GM12878 (cell line): ENCODE measurements at regions not wholly inside any gene's neighbourhood (a gene's known extent, or its start where the extent isn't known, plus 50 kb on each side); places are given as distances from the start of the nearest gene placed in this dataset.

Experiments used
- ATAC-seq: fragments of 200-7000 bp; cut with Tn5 transposase; 3 replicates; pipeline ENCODE4 v1.9.1; 2020; ENCODE audit warnings: mild to moderate bottlenecking, moderate library complexity
- BruUV-seq: library from RNA; stranded (reverse); fragments of 400-500 nt; replicated peaks from 2 replicates; lab custom pipeline; 2021; lab: Mats Ljungman, UMichigan
- CTCF ChIA-PET: fragments of 300-600 bp; sonication (Branson Sonifier 250); formaldehyde crosslinking; extraction: SDS; loops from one replicate; lab custom pipeline; 2021; ENCODE audit warnings: inconsistent platforms; lab: Yijun Ruan, JAX
- POLR2A ChIA-PET: fragments of 350-600 bp; formaldehyde crosslinking; extraction: SDS; loops from one replicate; lab custom pipeline; 2021; ENCODE audit warnings: inconsistent platforms; lab: Charles Lee
- RAD21 ChIA-PET: fragments of 300-600 bp; sonication (Branson Sonifier 250); formaldehyde crosslinking; loops from one replicate; lab custom pipeline; 2023; ENCODE audit warnings: antibody characterized with exemption; ENCODE audit not compliant: unreplicated experiment; lab: Charles Lee
- SMC1A ChIA-PET: fragments of 300-600 bp; sonication (Branson Sonifier 250); formaldehyde crosslinking; loops from one replicate; lab custom pipeline; 2023; ENCODE audit not compliant: unreplicated experiment, uncharacterized antibody; lab: Charles Lee
- DNase-seq: peaks from one replicate; pipeline ENCODE4 v3.0.0-alpha.2; 2011; ENCODE audit warnings: low read depth, low spot score
- FAIRE-seq: peaks from 3 replicates; lab custom pipeline; 2011; peaks lifted over from hg19 to GRCh38; lab: Jason Lieb, UNC
- H2AFZ ChIP-seq: 2 replicates; pipeline ENCODE4 v1.6.0; 2011; ENCODE audit warnings: low read depth, low read length, control low read depth; ENCODE audit not compliant: control insufficient read depth
- H3K27ac ChIP-seq: 2 replicates; pipeline ENCODE4 v1.5.1; 2011; ENCODE audit warnings: control low read depth; ENCODE audit not compliant: control insufficient read depth, insufficient read depth
- H3K27me3 ChIP-seq, 2 experiments: replicated peaks in 1 of 2; 2 replicates each; pipeline versions ENCODE4 v1.6.0 to v1.6.1; 2011; ENCODE audit warnings: low read length in 1 of 2; ENCODE audit not compliant: control insufficient read depth in 2 of 2, insufficient read depth in 2 of 2
- H3K36me3 ChIP-seq, 2 experiments: 2 replicates each; pipeline ENCODE4 v1.5.1; 2011; ENCODE audit warnings: low read length in 1 of 2; ENCODE audit not compliant: control insufficient read depth in 2 of 2, insufficient read depth in 2 of 2
- H3K4me1 ChIP-seq: 2 replicates; pipeline ENCODE4 v1.6.1; 2011; ENCODE audit warnings: mild to moderate bottlenecking, low read length, moderate library complexity, mixed read lengths; ENCODE audit not compliant: control insufficient read depth, insufficient read depth
- H3K4me2 ChIP-seq: 2 replicates; pipeline ENCODE4 v1.6.0; 2011; ENCODE audit warnings: control low read depth; ENCODE audit not compliant: control insufficient read depth, insufficient read depth
- H3K4me3 ChIP-seq: fragments of 200-600 bp; sonication (generic); 2 replicates; pipeline ENCODE4 v1.5.1; 2016
- H3K79me2 ChIP-seq: 2 replicates; pipeline ENCODE4 v1.6.0; 2011; ENCODE audit warnings: low read length; ENCODE audit not compliant: control insufficient read depth, insufficient read depth
- H3K9ac ChIP-seq: 2 replicates; pipeline ENCODE4 v1.8.0; 2011; ENCODE audit warnings: low read length, control low read depth, mixed read lengths; ENCODE audit not compliant: control insufficient read depth, insufficient read depth
- H3K9me3 ChIP-seq: replicated peaks from 3 replicates; pipeline ENCODE4 v1.5.1; 2011; ENCODE audit warnings: mild to moderate bottlenecking, low read length; ENCODE audit not compliant: control insufficient read depth, insufficient read depth
- H4K20me1 ChIP-seq: 2 replicates; pipeline ENCODE4 v1.6.0; 2011; ENCODE audit not compliant: control insufficient read depth, insufficient read depth
- BMI1 ChIP-seq: fragments of 450-650 bp; IDR thresholded peaks from 2 replicates; pipeline ENCODE4 v1.6.1; 2016; ENCODE audit warnings: mild to moderate bottlenecking, moderate library complexity, borderline replicate concordance
- CBX3 ChIP-seq: fragments of 200-600 bp; sonication (generic); IDR thresholded peaks from 2 replicates; pipeline ENCODE4 v1.6.1; 2016; ENCODE audit warnings: low read depth, borderline replicate concordance
- CHD2 ChIP-seq: IDR thresholded peaks from 2 replicates; pipeline ENCODE4 v1.6.1; 2011; ENCODE audit warnings: low read depth, low read length, improper control_type of control experiment, borderline replicate concordance
- CHD4 ChIP-seq: fragments of 200-600 bp; sonication (generic); IDR thresholded peaks from 2 replicates; pipeline ENCODE4 v1.6.1; 2016; ENCODE audit warnings: mild to moderate bottlenecking
- MTA2 ChIP-seq: fragments of 450-650 bp; IDR thresholded peaks from 2 replicates; pipeline ENCODE4 v1.6.1; 2016; ENCODE audit warnings: low read depth, mild to moderate bottlenecking, moderate library complexity
- RFX5 ChIP-seq: IDR thresholded peaks from 2 replicates; pipeline ENCODE4 v1.6.1; 2011; ENCODE audit warnings: low read depth, low read length, improper control_type of control experiment
- SUPT20H ChIP-seq: IDR thresholded peaks from 2 replicates; pipeline ENCODE4 v1.6.1; 2011; ENCODE audit warnings: low read depth, mild to moderate bottlenecking, low read length, moderate library complexity, borderline replicate concordance; ENCODE audit not compliant: control insufficient read depth
- WGBS: methylation state at CpG from one replicate; pipeline ENCODE4 v1.1.6; 2016; ENCODE audit warnings: low lambda C conversion rate; ENCODE audit not compliant: insufficient replicate concordance, insufficient coverage; ENCODE audit errors: missing lambda C conversion rate; 5-methylcytosine and 5-hydroxymethylcytosine counted together
- in situ Hi-C: fragments of 300-500 bp; cut with MboI; formaldehyde crosslinking; loops from 9 replicates; pipeline ENCODE4 v1.14.3; 2018; ENCODE audit warnings: mixed read lengths
- intact Hi-C: fragments of 100-400 bp; cut with micrococcal nuclease; formaldehyde crosslinking; loops from one replicate; pipeline ENCODE4 v1.14.2; 2022; ENCODE audit not compliant: unreplicated experiment
- TF ChIP-seq, protein P1 (sequence below): fragments of 450-650 bp; IDR thresholded peaks from 2 replicates; pipeline ENCODE4 v1.6.1; 2017; ENCODE audit warnings: low read depth, mild to moderate bottlenecking, moderate library complexity
- TF ChIP-seq, protein P2 (sequence below): fragments of 450-650 bp; formaldehyde crosslinking; IDR thresholded peaks from 2 replicates; pipeline ENCODE4 v1.5.0; 2022; ENCODE audit warnings: mild to moderate bottlenecking, missing genetic modification characterization

DNA sequence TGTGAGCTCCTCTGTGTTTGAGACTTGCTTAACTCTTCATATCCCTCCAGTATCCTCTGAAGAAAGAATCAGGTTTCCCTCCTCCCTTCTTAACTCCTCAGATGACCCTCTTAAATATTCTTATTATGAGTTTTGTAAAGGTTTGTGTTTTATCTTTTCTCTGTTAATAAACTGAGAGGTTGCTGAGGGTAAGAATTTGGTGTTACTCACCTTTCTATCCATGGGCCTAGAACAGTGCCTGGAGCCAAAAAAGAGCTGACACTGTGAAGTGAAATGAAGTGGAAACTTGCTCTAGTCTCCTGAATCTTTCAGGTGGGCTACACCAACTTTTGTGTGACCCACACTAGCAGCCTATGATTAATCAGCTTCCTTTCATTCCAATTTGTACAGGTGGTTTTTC is 208.4 kb downstream of the CSNK1G3 start:
- ATAC-seq = no peak
- CTCF ChIA-PET = interaction anchor here (1.4 kb wide), 1 partner anchor 17 kb away, joined by 3 read pairs; no protein-coding TSS in a partner anchor
- intact Hi-C loops (no loop called here), in situ Hi-C loops (no loop called here)
- RAD21 ChIA-PET = no interaction called here
- no peak for TF ChIP-seq RFX5
- no peak for TF ChIP-seq CHD4
- TF ChIP-seq MTA2 = no peak
- no peak for TF ChIP-seq SUPT20H
- no peak for TF ChIP-seq BMI1
- TF ChIP-seq, protein P1, sequence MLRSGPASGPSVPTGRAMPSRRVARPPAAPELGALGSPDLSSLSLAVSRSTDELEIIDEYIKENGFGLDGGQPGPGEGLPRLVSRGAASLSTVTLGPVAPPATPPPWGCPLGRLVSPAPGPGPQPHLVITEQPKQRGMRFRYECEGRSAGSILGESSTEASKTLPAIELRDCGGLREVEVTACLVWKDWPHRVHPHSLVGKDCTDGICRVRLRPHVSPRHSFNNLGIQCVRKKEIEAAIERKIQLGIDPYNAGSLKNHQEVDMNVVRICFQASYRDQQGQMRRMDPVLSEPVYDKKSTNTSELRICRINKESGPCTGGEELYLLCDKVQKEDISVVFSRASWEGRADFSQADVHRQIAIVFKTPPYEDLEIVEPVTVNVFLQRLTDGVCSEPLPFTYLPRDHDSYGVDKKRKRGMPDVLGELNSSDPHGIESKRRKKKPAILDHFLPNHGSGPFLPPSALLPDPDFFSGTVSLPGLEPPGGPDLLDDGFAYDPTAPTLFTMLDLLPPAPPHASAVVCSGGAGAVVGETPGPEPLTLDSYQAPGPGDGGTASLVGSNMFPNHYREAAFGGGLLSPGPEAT = no peak
- no peak for DNase-seq
- no peak overlapping the region for H3K9ac ChIP-seq
- H3K79me2 ChIP-seq = no peaks in the 10 kb centered on the region
- FAIRE-seq = no peak
- no TSS peak for BruUV-seq
- no peaks in the 10 kb centered on the region for H3K9me3 ChIP-seq
- H2AFZ ChIP-seq = no peak overlapping the region
- no peaks in the 10 kb centered on the region for H4K20me1 ChIP-seq
- no peaks in the 10 kb centered on the region for H3K36me3 ChIP-seq
- H3K4me3 ChIP-seq = no peak overlapping the region
- H3K27me3 ChIP-seq = 0 out of 4 replicates have a peak, but pooled peaks cover 0 to 1% of the 10 kb centered on the region in 2 experiments
- POLR2A ChIA-PET = no interaction called here
- no peak overlapping the region for H3K4me2 ChIP-seq
- H3K4me1 ChIP-seq = no peaks in the 10 kb centered on the region
- SMC1A ChIA-PET = no interaction called here
- no peak overlapping the region for H3K27ac ChIP-seq

DNA sequence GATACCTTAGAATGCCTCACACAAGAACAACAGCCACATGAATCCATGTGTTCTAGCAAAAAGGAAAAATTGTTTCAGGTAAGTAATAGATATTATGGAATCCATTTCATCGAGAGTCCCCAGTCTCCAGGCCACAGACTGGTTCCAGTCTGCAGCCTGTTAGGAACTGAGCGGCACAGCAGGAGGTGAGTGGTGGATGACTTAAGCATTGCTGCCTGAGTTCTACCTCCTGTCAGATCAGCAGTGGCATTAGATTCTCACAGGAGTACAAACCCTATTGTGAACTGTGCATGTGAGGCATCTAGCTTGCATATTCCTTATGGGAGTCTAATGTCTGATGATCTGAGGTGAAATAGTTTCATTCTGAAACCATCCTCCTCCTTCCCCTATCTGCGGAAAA is 207.0 kb downstream of the CSNK1G3 start:
- in situ Hi-C loops = no loop called here
- H3K79me2 ChIP-seq = no peaks in the 10 kb centered on the region
- no TSS peak for BruUV-seq
- H3K4me2 ChIP-seq = no peak overlapping the region
- H3K9me3 ChIP-seq = no peaks in the 10 kb centered on the region
- RAD21 ChIA-PET = no interaction called here
- no peak overlapping the region for H3K9ac ChIP-seq
- TF ChIP-seq CHD2 (no peak), CBX3 (no peak)
- TF ChIP-seq, protein P2, sequence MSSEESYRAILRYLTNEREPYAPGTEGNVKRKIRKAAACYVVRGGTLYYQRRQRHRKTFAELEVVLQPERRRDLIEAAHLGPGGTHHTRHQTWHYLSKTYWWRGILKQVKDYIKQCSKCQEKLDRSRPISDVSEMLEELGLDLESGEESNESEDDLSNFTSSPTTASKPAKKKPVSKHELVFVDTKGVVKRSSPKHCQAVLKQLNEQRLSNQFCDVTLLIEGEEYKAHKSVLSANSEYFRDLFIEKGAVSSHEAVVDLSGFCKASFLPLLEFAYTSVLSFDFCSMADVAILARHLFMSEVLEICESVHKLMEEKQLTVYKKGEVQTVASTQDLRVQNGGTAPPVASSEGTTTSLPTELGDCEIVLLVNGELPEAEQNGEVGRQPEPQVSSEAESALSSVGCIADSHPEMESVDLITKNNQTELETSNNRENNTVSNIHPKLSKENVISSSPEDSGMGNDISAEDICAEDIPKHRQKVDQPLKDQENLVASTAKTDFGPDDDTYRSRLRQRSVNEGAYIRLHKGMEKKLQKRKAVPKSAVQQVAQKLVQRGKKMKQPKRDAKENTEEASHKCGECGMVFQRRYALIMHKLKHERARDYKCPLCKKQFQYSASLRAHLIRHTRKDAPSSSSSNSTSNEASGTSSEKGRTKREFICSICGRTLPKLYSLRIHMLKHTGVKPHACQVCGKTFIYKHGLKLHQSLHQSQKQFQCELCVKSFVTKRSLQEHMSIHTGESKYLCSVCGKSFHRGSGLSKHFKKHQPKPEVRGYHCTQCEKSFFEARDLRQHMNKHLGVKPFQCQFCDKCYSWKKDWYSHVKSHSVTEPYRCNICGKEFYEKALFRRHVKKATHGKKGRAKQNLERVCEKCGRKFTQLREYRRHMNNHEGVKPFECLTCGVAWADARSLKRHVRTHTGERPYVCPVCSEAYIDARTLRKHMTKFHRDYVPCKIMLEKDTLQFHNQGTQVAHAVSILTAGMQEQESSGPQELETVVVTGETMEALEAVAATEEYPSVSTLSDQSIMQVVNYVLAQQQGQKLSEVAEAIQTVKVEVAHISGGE (CRISPR knock-in tag) = no peak
- FAIRE-seq = no peak
- no peaks in the 10 kb centered on the region for H3K36me3 ChIP-seq
- intact Hi-C loops = no loop called here
- no peaks in the 10 kb centered on the region for H4K20me1 ChIP-seq
- no peak for DNase-seq
- ATAC-seq = no peak
- POLR2A ChIA-PET = no interaction called here
- H3K4me3 ChIP-seq = no peak overlapping the region
- H3K27ac ChIP-seq = no peak overlapping the region
- no peaks in the 10 kb centered on the region for H3K4me1 ChIP-seq
- SMC1A ChIA-PET = no interaction called here
- 47% methylated on average over 3 of the region's 3 CpGs for WGBS
- no peaks in the 10 kb centered on the region for H3K27me3 ChIP-seq
- CTCF ChIA-PET = no interaction called here
- H2AFZ ChIP-seq = no peak overlapping the region
